ENCODE measurements at regions not wholly inside any gene's neighbourhood (a gene's known extent, or its start where the extent isn't known, plus 50 kb on each side); places are given as distances from the start of the nearest gene placed in this dataset.

DNA sequence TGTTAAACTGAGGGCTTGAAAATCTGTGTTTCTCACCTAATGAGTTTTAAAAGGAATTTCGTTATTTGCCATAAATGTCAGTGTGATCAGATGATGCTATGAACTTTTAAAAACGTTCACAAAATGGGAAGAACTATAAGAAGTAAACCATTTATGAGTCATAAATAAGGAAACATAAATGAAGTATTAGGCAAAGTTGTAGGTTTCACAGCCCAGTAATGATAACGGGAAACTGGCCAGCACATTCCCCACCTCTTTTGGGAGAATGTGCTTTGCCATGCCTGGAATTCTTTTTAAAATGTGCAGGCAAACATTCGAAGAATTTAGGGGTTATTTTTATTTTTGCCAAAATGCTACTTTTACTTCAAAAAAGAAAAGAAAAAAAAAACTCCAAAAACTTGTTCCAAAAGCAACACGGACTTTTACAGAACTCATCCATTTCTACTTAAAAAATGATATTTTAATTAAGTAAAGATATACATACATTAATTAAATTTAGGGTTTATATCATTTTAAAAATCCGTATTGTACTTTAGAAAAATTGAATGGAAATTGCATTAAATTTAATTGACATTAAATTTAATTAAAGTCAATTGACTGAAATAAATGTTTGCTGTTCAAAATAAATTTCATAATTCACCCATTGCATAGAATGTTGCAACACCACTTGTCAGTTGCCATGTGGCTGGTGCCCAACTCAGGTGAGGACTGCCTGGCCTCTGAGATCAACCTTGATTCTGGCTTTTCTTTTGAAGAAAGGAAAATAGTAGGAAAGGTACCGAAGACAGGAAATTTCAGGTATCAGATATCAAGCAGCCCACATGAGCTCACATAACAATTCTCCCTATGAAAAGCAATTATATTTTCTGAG, 1198.5 kb downstream of the EFNB2 start:
- Histone ChIP-seq H3K27ac (ENCODE audit: extremely low read depth, low read depth, low read length) (no peak overlapping the region), H3K36me3 (ENCODE audit: control insufficient read depth in 2 of 2, insufficient read depth in 1 of 2, low read length in 2 of 2) (no peaks in the 10 kb centered on the region), H3K4me3 (ENCODE audit: low read depth, low read length) (no peak overlapping the region), H3K9me3 (ENCODE audit: control insufficient read depth, insufficient read depth, low read depth, low read length) (no peaks in the 10 kb centered on the region), H3K4me1 (ENCODE audit: control insufficient read depth, insufficient read depth, low read length) (no peaks in the 10 kb centered on the region)
- ChIA-PET POLR2A (no interaction called here), CTCF (no interaction called here)
- no peak for TF ChIP-seq REPIN1 (tag by site-specific recombination; IDR thresholded peaks at IDR 0.05; ENCODE audit: low read depth)
- TF ChIP-seq, protein P1, sequence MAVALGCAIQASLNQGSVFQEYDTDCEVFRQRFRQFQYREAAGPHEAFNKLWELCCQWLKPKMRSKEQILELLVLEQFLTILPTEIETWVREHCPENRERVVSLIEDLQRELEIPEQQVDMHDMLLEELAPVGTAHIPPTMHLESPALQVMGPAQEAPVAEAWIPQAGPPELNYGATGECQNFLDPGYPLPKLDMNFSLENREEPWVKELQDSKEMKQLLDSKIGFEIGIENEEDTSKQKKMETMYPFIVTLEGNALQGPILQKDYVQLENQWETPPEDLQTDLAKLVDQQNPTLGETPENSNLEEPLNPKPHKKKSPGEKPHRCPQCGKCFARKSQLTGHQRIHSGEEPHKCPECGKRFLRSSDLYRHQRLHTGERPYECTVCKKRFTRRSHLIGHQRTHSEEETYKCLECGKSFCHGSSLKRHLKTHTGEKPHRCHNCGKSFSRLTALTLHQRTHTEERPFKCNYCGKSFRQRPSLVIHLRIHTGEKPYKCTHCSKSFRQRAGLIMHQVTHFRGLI (tag by site-specific recombination; IDR thresholded peaks at IDR 0.05): no peak
- no peak for TF ChIP-seq IKZF3 (tag by site-specific recombination; IDR thresholded peaks at IDR 0.05)
- no peak for TF ChIP-seq ZNF140 (tag by site-specific recombination; IDR thresholded peaks at IDR 0.05)
- TF ChIP-seq KLF7 (tag by site-specific recombination; IDR thresholded peaks at IDR 0.05; ENCODE audit: borderline replicate concordance): no peak
- no peak for TF ChIP-seq ZNF76 (tag by site-specific recombination; IDR thresholded peaks at IDR 0.05; ENCODE audit: borderline replicate concordance, low read depth)
- no peak for TF ChIP-seq ZNF138 (tag by site-specific recombination; IDR thresholded peaks at IDR 0.05; ENCODE audit: borderline replicate concordance)
- TF ChIP-seq ZNF548 (tag by site-specific recombination; IDR thresholded peaks at IDR 0.05): no peak
- no peak for TF ChIP-seq ZNF530 (tag by site-specific recombination; IDR thresholded peaks at IDR 0.05; ENCODE audit: low read depth)
- TF ChIP-seq ZNF654 (tag by site-specific recombination; IDR thresholded peaks at IDR 0.05; ENCODE audit: low read depth): no peak
- TF ChIP-seq ZNF121 (tag by site-specific recombination; IDR thresholded peaks at IDR 0.05): no peak
- TF ChIP-seq ZNF184 (tag by site-specific recombination; IDR thresholded peaks at IDR 0.05): no peak
- no peak for TF ChIP-seq ZNF248 (tag by site-specific recombination; IDR thresholded peaks at IDR 0.05)

GRCh38 chr13:105334211-105334610, 1201.3 kb downstream of the EFNB2 start:
- POLR2A ChIA-PET: no interaction called here
- CTCF ChIA-PET: interaction anchor here (0.7 kb wide), 1 partner anchor 699 kb away, joined by 3 read pairs; no protein-coding TSS in a partner anchor

DNA sequence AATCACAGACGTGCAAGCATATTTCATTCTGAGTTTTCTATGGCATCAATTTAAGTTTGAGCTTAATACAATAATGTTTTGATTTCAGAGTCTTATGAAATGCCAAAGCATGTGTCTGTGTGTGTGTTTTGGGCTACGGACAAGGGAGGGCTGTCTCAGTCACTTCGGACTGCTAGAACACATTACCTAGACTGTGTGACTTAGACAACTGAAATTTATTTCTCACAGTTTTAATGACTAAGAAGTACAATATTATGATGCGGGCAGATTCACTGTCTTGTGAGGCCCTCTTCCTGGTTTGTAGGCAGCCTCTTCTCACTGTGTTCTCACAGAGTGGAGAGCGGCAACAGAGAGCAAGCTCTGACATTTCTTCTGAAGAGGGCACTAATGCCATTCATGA, 1202.0 kb downstream of the EFNB2 start:
- no peak for TF ChIP-seq ZNF48 (tag by site-specific recombination; IDR thresholded peaks at IDR 0.05)
- H3K4me1 ChIP-seq (ENCODE audit: control insufficient read depth, insufficient read depth, low read length): no peaks in the 10 kb centered on the region
- no peaks in the 10 kb centered on the region for H3K36me3 ChIP-seq (ENCODE audit: control insufficient read depth in 2 of 2, insufficient read depth in 1 of 2, low read length in 2 of 2)
- no peak overlapping the region for H3K4me3 ChIP-seq (ENCODE audit: low read depth, low read length)
- no peak overlapping the region for H3K27ac ChIP-seq (ENCODE audit: extremely low read depth, low read depth, low read length)
- ChIA-PET CTCF (no interaction called here), POLR2A (no interaction called here)
- H3K9me3 ChIP-seq (ENCODE audit: control insufficient read depth, insufficient read depth, low read depth, low read length): no peaks in the 10 kb centered on the region

More at GRCh38 chr13:105334211-105334610, 1201.3 kb downstream of the EFNB2 start:
- no peak for TF ChIP-seq ZNF596 (tag by site-specific recombination; IDR thresholded peaks at IDR 0.05)
- no peak for TF ChIP-seq ZNF658 (tag by site-specific recombination; IDR thresholded peaks at IDR 0.05)
- TF ChIP-seq, protein P2, sequence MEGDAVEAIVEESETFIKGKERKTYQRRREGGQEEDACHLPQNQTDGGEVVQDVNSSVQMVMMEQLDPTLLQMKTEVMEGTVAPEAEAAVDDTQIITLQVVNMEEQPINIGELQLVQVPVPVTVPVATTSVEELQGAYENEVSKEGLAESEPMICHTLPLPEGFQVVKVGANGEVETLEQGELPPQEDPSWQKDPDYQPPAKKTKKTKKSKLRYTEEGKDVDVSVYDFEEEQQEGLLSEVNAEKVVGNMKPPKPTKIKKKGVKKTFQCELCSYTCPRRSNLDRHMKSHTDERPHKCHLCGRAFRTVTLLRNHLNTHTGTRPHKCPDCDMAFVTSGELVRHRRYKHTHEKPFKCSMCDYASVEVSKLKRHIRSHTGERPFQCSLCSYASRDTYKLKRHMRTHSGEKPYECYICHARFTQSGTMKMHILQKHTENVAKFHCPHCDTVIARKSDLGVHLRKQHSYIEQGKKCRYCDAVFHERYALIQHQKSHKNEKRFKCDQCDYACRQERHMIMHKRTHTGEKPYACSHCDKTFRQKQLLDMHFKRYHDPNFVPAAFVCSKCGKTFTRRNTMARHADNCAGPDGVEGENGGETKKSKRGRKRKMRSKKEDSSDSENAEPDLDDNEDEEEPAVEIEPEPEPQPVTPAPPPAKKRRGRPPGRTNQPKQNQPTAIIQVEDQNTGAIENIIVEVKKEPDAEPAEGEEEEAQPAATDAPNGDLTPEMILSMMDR (tag by site-specific recombination; IDR thresholded peaks at IDR 0.05): no peak
- no peak for TF ChIP-seq SP2 (tag by site-specific recombination; IDR thresholded peaks at IDR 0.05)
- Histone ChIP-seq H3K4me1 (ENCODE audit: control insufficient read depth, insufficient read depth, low read length) (no peaks in the 10 kb centered on the region), H3K4me3 (ENCODE audit: low read depth, low read length) (no peak overlapping the region), H3K9me3 (ENCODE audit: control insufficient read depth, insufficient read depth, low read depth, low read length) (no peaks in the 10 kb centered on the region), H3K36me3 (ENCODE audit: control insufficient read depth in 2 of 2, insufficient read depth in 1 of 2, low read length in 2 of 2) (no peaks in the 10 kb centered on the region), H3K27ac (ENCODE audit: extremely low read depth, low read depth, low read length) (no peak overlapping the region)
